Urinary bladder (tissue), 3 donors: ENCODE measurements at regions not wholly inside any gene's neighbourhood (a gene's known extent, or its start where the extent isn't known, plus 50 kb on each side); places are given as distances from the start of the nearest gene placed in this dataset.

Source experiments
- DNase-seq: peaks from one replicate; pipeline ENCODE4 v3.0.0-alpha.2; 2015; ENCODE audit errors: extremely low spot score
- H3K27ac ChIP-seq: one replicate; pipeline ENCODE4 v1.5.1; 2013; ENCODE audit warnings: low read depth, mild to moderate bottlenecking, moderate library complexity
- H3K36me3 ChIP-seq: one replicate; pipeline ENCODE4 v1.6.1; 2013; ENCODE audit warnings: mild to moderate bottlenecking, moderate library complexity; ENCODE audit not compliant: insufficient read depth
- H3K4me1 ChIP-seq: one replicate; pipeline ENCODE4 v1.6.1; 2013; ENCODE audit warnings: mild to moderate bottlenecking, moderate library complexity; ENCODE audit not compliant: insufficient read depth
- H3K4me3 ChIP-seq: one replicate; pipeline ENCODE4 v1.5.1; 2013; ENCODE audit warnings: low read depth, low read length
- WGBS: extraction: QIAGEN DNeasy Blood & Tissue Kit; methylation state at CpG from one replicate; pipeline ENCODE4 v1.1.7; 2013; 5-methylcytosine and 5-hydroxymethylcytosine counted together
- donor health status: healthy with polysubstance abuse.
- donor health status: healthy.

- H3K36me3 ChIP-seq = no peaks in the 10 kb centered on the region
- no peak overlapping the region for H3K27ac ChIP-seq
- 82% methylated on average over 3 of the region's 3 CpGs for WGBS
- H3K4me1 ChIP-seq = no peaks in the 10 kb centered on the region
- DNase-seq = no peak
- no peak overlapping the region for H3K4me3 ChIP-seq
Observed at GRCh38 chr12:88775742-88776151, 195.5 kb upstream of the KITLG start.

GRCh38 chr12:88767699-88768098 is 187.4 kb upstream of the KITLG start:
- Histone ChIP-seq H3K4me3 (no peak overlapping the region), H3K27ac (no peak overlapping the region), H3K4me1 (no peaks in the 10 kb centered on the region), H3K36me3 (no peaks in the 10 kb centered on the region)
- WGBS = 73% methylated on average over 1 of the region's 1 CpG
- DNase-seq = no peak

- Histone ChIP-seq H3K4me3 (no peak overlapping the region), H3K36me3 (no peaks in the 10 kb centered on the region), H3K4me1 (no peaks in the 10 kb centered on the region), H3K27ac (no peak overlapping the region)
- WGBS = 57% methylated on average over 3 of the region's 3 CpGs
- no peak for DNase-seq
Observed at GRCh38 chr12:88764781-88765480, 184.7 kb upstream of the KITLG start.

- H3K4me1 ChIP-seq = no peaks in the 10 kb centered on the region
- DNase-seq = no peak
- H3K27ac ChIP-seq = no peak overlapping the region
- no peaks in the 10 kb centered on the region for H3K36me3 ChIP-seq
- 72% methylated on average over 1 of the region's 1 CpG for WGBS
- no peak overlapping the region for H3K4me3 ChIP-seq
Observed at GRCh38 chr12:88763536-88764100, 183.3 kb upstream of the KITLG start.

GRCh38 chr12:88758176-88758575 is 177.9 kb upstream of the KITLG start:
- no peaks in the 10 kb centered on the region for H3K36me3 ChIP-seq
- WGBS = 90% methylated on average over 4 of the region's 4 CpGs
- no peak overlapping the region for H3K27ac ChIP-seq
- H3K4me1 ChIP-seq = no peaks in the 10 kb centered on the region
- H3K4me3 ChIP-seq = no peak overlapping the region
- DNase-seq = no peak

- 89% methylated on average over 4 of the region's 4 CpGs for WGBS
- H3K4me1 ChIP-seq = no peaks in the 10 kb centered on the region
- no peak overlapping the region for H3K4me3 ChIP-seq
- DNase-seq = no peak
- no peak overlapping the region for H3K27ac ChIP-seq
- no peaks in the 10 kb centered on the region for H3K36me3 ChIP-seq
Observed at GRCh38 chr12:88756917-88757316, 176.6 kb upstream of the KITLG start.

- no peak overlapping the region for H3K4me3 ChIP-seq
- DNase-seq = no peak
- no peak overlapping the region for H3K27ac ChIP-seq
- H3K4me1 ChIP-seq = no peaks in the 10 kb centered on the region
- WGBS = 90% methylated on average over 3 of the region's 3 CpGs
- no peaks in the 10 kb centered on the region for H3K36me3 ChIP-seq
Observed at GRCh38 chr12:88756153-88756552, 175.9 kb upstream of the KITLG start.

- H3K4me1 ChIP-seq = no peaks in the 10 kb centered on the region
- H3K27ac ChIP-seq = no peak overlapping the region
- no peaks in the 10 kb centered on the region for H3K36me3 ChIP-seq
- no peak for DNase-seq
- H3K4me3 ChIP-seq = no peak overlapping the region
- WGBS = 87% methylated on average over 8 of the region's 8 CpGs
Observed at GRCh38 chr12:88753707-88754106, 173.4 kb upstream of the KITLG start.

- H3K27ac ChIP-seq = no peak overlapping the region
- no peak overlapping the region for H3K4me3 ChIP-seq
- H3K4me1 ChIP-seq = no peaks in the 10 kb centered on the region
- WGBS = 87% methylated on average over 4 of the region's 4 CpGs
- no peaks in the 10 kb centered on the region for H3K36me3 ChIP-seq
- no peak for DNase-seq
Observed at GRCh38 chr12:88753066-88753465, 172.8 kb upstream of the KITLG start.

GRCh38 chr12:88752183-88752582 is 171.9 kb upstream of the KITLG start:
- Histone ChIP-seq H3K4me1 (no peaks in the 10 kb centered on the region), H3K36me3 (no peaks in the 10 kb centered on the region), H3K4me3 (no peak overlapping the region), H3K27ac (no peak overlapping the region)
- 91% methylated on average over 3 of the region's 3 CpGs for WGBS
- no peak for DNase-seq

GRCh38 chr12:88750867-88751543 is 170.7 kb upstream of the KITLG start:
- 97% methylated on average over 1 of the region's 1 CpG for WGBS
- no peaks in the 10 kb centered on the region for H3K4me1 ChIP-seq

GRCh38 chr12:88746386-88746785 is 166.1 kb upstream of the KITLG start:
- H3K4me3 ChIP-seq = no peak overlapping the region
- DNase-seq = no peak
- no peak overlapping the region for H3K27ac ChIP-seq
- H3K36me3 ChIP-seq = no peaks in the 10 kb centered on the region
- H3K4me1 ChIP-seq = no peaks in the 10 kb centered on the region

More at GRCh38 chr12:88750867-88751543, 170.7 kb upstream of the KITLG start:
- no peak for DNase-seq
- Histone ChIP-seq H3K27ac (no peak overlapping the region), H3K36me3 (no peaks in the 10 kb centered on the region), H3K4me3 (no peak overlapping the region)

GRCh38 chr12:88743946-88744685 is 163.8 kb upstream of the KITLG start:
- H3K27ac ChIP-seq = no peak overlapping the region
- 46% methylated on average over 12 of the region's 12 CpGs for WGBS
- H3K4me3 ChIP-seq = no peak overlapping the region
- no peaks in the 10 kb centered on the region for H3K4me1 ChIP-seq
- DNase-seq = no peak
- H3K36me3 ChIP-seq = no peaks in the 10 kb centered on the region
